Pulmonary artery endothelial cell (primary cell): ENCODE measurements at regions not wholly inside any gene's neighbourhood (a gene's known extent, or its start where the extent isn't known, plus 50 kb on each side); places are given as distances from the start of the nearest gene placed in this dataset.
A peak's percentile ranks its signal among the peaks of the same experiment; 100 is the strongest.

Experiments
- DNase-seq: peaks from one replicate; pipeline ENCODE4 v3.0.0-alpha.2; 2011; ENCODE audit warnings: low read depth, low spot score

- no peak for DNase-seq
These were observed 516.0 kb upstream of the FAM98A start for GRCh38 chr2:34115076-34115475.

- DNase-seq: no peak
These were observed 513.1 kb upstream of the FAM98A start for GRCh38 chr2:34112161-34112560.

GRCh38 chr2:34110392-34110791 is 511.3 kb upstream of the FAM98A start:
- DNase-seq: no peak

GRCh38 chr2:34107811-34108210 is 508.7 kb upstream of the FAM98A start:
- no peak for DNase-seq

- peak; percentile 52 for DNase-seq
These were observed 506.1 kb upstream of the FAM98A start for GRCh38 chr2:34105006-34105767.

GRCh38 chr2:34104601-34105000 is 505.5 kb upstream of the FAM98A start:
- DNase-seq: peak; percentile 11

GRCh38 chr2:34103437-34103836 is 504.3 kb upstream of the FAM98A start:
- DNase-seq: no peak

GRCh38 chr2:34102339-34102738 is 503.2 kb upstream of the FAM98A start:
- DNase-seq: peak; percentile 5

GRCh38 chr2:34099377-34099776 is 500.3 kb upstream of the FAM98A start:
- no peak for DNase-seq

GRCh38 chr2:34098256-34098655 is 499.2 kb upstream of the FAM98A start:
- no peak for DNase-seq

- DNase-seq: peak; percentile 27
These were observed 497.6 kb upstream of the FAM98A start for GRCh38 chr2:34096562-34097171.

- no peak for DNase-seq
These were observed 494.7 kb upstream of the FAM98A start for GRCh38 chr2:34093790-34094189.

GRCh38 chr2:34070196-34070595 is 471.1 kb upstream of the FAM98A start:
- DNase-seq: no peak

GRCh38 chr2:34069604-34070003 is 470.5 kb upstream of the FAM98A start:
- no peak for DNase-seq

GRCh38 chr2:34050413-34050812 is 451.3 kb upstream of the FAM98A start:
- no peak for DNase-seq

GRCh38 chr2:34045101-34045655 is 446.1 kb upstream of the FAM98A start:
- no peak for DNase-seq

GRCh38 chr2:34037886-34038285 is 438.8 kb upstream of the FAM98A start:
- DNase-seq: no peak

GRCh38 chr2:34037157-34037556 is 438.1 kb upstream of the FAM98A start:
- no peak for DNase-seq

- no peak for DNase-seq
These were observed 432.0 kb upstream of the FAM98A start for GRCh38 chr2:34031097-34031496.

GRCh38 chr2:34030273-34030672 is 431.2 kb upstream of the FAM98A start:
- DNase-seq: no peak

GRCh38 chr2:34029073-34029472 is 430.0 kb upstream of the FAM98A start:
- no peak for DNase-seq

- no peak for DNase-seq
These were observed 426.1 kb upstream of the FAM98A start for GRCh38 chr2:34025196-34025595.
